Cardiac fibroblast (primary cell): ENCODE measurements at regions not wholly inside any gene's neighbourhood (a gene's known extent, or its start where the extent isn't known, plus 50 kb on each side); places are given as distances from the start of the nearest gene placed in this dataset.

Experiments
- DNase-seq, 2 donors: peaks; one replicate each; pipeline versions ENCODE4 v3.0.0 to v3.0.0-alpha.2; 2010; ENCODE audit warnings: low read depth in 2 of 2
- H3K4me3 ChIP-seq, 2 donors: replicated peaks in 1 of 2; 1 replicate in 1 of 2; 2 replicates in 1 of 2; pipeline ENCODE4 v1.5.1; 2011; ENCODE audit warnings: low read depth in 2 of 2, low read length in 2 of 2, mild to moderate bottlenecking in 2 of 2, moderate library complexity in 1 of 2
- TF ChIP-seq, protein P1 (sequence below): IDR thresholded peaks from one replicate; pipeline ENCODE4 v1.5.1; 2011; ENCODE audit warnings: low read depth, mild to moderate bottlenecking, low read length, inconsistent platforms

GRCh38 chr12:102696045-102696444 is 215.7 kb upstream of the IGF1 start:
- H3K4me3 ChIP-seq = no peak overlapping the region
- no peak for DNase-seq
- TF ChIP-seq, protein P1, sequence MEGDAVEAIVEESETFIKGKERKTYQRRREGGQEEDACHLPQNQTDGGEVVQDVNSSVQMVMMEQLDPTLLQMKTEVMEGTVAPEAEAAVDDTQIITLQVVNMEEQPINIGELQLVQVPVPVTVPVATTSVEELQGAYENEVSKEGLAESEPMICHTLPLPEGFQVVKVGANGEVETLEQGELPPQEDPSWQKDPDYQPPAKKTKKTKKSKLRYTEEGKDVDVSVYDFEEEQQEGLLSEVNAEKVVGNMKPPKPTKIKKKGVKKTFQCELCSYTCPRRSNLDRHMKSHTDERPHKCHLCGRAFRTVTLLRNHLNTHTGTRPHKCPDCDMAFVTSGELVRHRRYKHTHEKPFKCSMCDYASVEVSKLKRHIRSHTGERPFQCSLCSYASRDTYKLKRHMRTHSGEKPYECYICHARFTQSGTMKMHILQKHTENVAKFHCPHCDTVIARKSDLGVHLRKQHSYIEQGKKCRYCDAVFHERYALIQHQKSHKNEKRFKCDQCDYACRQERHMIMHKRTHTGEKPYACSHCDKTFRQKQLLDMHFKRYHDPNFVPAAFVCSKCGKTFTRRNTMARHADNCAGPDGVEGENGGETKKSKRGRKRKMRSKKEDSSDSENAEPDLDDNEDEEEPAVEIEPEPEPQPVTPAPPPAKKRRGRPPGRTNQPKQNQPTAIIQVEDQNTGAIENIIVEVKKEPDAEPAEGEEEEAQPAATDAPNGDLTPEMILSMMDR = no peak

DNA sequence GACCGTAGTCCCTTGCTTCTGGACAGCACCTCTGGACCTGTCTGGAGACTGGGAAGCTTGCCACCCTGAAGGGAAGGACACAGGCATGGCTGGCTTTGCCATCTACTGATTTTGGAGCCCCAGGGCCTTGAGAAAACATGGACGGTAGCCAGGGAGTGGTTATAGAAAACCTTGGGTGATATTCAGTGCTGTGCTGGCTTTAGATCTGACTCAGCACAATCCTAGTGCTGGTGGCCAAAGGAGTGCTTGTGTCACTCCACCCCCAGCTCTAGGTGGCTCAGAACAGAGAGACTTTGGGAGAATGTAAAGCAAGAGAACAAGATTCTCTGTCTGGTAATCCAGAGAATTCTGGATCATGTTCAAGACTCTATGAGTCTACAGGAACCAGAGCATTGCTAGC is 214.5 kb upstream of the IGF1 start:
- no peak for DNase-seq
- no peak overlapping the region for H3K4me3 ChIP-seq
- TF ChIP-seq, protein P1 = no peak

DNA sequence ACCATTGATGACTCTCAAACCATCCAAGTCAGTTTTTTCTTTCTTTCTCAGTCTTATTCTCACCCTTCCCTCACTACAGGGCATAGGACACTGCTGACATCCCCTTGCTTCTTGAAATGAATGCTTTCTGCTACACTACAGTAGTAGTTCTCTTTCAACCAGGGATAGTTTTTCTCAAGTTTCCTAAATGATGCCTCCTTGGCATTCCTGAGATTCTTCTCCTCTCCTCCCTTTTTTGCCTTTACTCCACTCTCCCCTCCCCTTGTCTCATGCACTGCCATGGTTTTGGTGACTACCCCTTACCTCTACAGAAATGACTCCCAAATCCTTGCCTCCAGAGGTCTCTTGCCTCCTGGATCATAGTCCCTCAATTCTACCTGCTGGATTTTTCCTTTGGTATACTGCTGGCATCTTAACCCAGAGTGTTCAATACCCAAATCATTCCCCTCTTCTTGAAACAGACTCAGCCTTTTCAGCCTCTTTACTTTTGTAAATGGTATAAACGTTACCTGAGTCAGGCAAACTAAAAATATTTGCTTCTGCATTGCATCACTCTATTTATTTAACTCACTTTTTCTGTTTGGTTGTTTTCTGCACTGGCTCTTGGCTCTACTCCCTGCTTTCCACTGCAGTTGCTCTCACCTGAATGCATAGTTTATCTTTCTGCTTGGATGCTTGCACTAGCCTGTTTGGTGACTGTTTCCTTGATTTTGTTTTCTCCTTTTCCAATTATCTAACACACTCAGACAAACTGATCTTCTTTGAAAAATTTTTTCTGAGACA is 211.6 kb upstream of the IGF1 start:
- TF ChIP-seq, protein P1 = no peak
- no peak overlapping the region for H3K4me3 ChIP-seq
- DNase-seq = no peak

DNA sequence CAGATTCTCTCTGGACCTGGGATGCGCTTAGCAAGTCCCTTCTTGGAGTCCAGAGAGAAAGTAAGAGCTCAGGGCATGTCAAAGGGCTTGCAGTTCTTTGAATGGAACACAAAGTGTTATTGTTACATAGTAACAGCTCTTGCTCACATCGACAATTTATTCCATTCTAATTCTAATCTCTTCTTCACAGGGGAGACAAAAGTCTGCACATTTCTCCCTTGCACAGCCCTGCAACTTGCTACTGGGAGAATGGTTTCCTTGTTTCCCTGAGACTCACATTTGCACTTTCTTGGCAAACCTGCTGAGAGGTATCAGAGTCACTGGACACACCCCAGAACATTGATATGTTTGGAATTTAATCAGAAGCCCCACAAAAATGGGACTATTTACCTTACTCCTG is 209.9 kb upstream of the IGF1 start:
- H3K4me3 ChIP-seq = no peak overlapping the region
- no peak for DNase-seq
- TF ChIP-seq, protein P1 = no peak

DNA sequence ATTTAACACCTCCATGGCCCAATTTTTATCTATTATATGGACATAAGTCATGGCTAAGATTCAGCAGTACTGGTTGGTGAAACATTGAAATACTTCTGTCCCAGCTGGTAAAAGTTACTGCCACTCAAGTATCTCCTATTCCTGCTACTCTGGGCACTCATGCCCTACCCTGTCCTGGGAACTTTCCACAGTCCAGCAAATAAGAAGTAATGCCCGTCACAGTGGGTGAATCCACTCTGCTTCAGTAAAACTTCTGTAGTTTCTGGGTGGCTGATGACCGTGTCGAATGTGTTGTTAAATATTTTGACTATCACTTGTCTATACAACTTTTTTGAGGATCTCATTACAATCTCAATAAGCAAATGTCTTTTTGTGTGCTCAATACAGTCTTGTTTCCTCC is 209.3 kb upstream of the IGF1 start:
- H3K4me3 ChIP-seq = no peak overlapping the region
- TF ChIP-seq, protein P1 = no peak
- no peak for DNase-seq

DNA sequence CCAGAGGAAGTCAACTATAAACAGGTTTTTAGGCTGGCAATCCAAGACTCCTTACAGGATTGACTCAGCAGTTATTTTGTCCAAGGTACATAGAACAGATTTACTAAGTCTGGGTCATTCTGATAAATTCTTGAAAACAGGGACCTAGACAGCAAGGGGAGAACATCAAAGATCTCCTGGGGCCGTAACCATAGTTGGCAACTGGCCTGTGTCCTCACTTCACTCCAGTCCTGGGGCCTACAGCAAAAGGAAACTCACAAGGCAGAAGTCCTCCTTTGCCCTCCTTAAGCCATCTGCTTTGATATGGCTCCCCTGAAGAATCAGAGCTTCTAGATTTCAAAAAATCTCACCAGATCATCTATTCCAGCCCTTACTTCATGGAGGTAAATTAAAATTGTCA is 207.2 kb upstream of the IGF1 start:
- no peak for DNase-seq
- TF ChIP-seq, protein P1 = no peak
- H3K4me3 ChIP-seq = no peak overlapping the region

DNA sequence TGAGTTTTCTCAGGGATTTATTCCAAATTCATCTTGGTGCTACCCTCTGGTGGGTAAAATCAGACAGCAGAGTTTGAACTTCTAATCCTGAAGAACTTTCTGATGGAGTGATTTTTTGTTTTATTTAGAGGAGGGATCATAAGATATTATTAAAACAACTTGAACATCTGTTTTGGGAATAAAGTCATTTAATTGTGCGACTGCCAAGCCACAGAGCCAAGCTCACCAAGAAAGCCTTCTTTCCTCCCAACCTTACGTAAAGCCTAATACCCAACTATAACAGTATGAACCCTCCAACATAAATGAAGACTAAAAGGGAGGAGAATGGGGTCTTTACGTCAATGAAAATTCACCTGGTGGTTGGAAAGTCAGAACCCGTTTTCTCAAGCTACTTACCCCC is 205.5 kb upstream of the IGF1 start:
- no peak overlapping the region for H3K4me3 ChIP-seq
- no peak for DNase-seq
- TF ChIP-seq, protein P1 = no peak
